ENCODE measurements at regions not wholly inside any gene's neighbourhood (a gene's known extent, or its start where the extent isn't known, plus 50 kb on each side); places are given as distances from the start of the nearest gene placed in this dataset.

DNA sequence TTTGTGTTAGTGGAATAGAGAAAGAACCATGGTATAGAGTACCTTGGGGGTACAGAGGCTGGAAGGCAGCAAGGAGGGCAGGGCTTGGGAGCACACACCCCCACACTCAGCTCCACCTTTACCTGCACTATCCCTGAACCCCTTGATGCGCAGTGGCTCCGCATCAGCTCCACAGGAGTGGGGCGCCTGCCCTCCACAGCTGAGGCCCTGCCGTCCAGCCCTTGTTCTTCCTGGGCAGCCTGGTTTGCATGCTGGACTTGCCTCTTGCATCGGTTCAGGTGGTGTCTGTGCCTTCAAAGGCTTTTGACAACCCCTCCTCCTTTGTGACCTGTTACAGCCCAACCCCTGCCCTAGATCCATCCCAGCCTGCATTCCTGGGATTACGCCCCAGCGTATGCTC, 52.6 kb upstream of the ZNF32 start:
- Histone ChIP-seq H3K4me2 (ENCODE audit: low read depth, low read length) (no peak overlapping the region), H3K4me3 (ENCODE audit: low read length) (no peak overlapping the region), H3K9ac (ENCODE audit: low read length) (no peak overlapping the region), H3K4me1 (ENCODE audit: low read length) (no peaks in the 10 kb centered on the region), H3K79me2 (ENCODE audit: low read length) (no peaks in the 10 kb centered on the region), H2AFZ (ENCODE audit: low read length) (no peak overlapping the region), H3F3A (ENCODE audit: insufficient read depth, low read length) (no peaks in the 10 kb centered on the region), H3K9me3 (replicated peaks; ENCODE audit: insufficient read depth, low read length) (no peaks in the 10 kb centered on the region), H3K27me3 (replicated peaks; ENCODE audit: insufficient read depth, low read length) (no peaks in the 10 kb centered on the region), H3K27ac (ENCODE audit: low read length) (no peak overlapping the region), H3K36me3 (replicated peaks; ENCODE audit: insufficient read depth, low read length) (no peaks in the 10 kb centered on the region), H3K9me2 (replicated peaks; ENCODE audit: insufficient read depth, low read length) (no peaks in the 10 kb centered on the region), H4K20me1 (ENCODE audit: insufficient read depth, low read length) (no peaks in the 10 kb centered on the region)
- TF ChIP-seq EZH2 (optimal IDR thresholded peaks at IDR 0.05; ENCODE audit: low read depth, low read length) (no peak), EZH2phosphoT487 (IDR thresholded peaks at IDR 0.05; ENCODE audit: low read length) (no peak)
- TF ChIP-seq, protein P1, sequence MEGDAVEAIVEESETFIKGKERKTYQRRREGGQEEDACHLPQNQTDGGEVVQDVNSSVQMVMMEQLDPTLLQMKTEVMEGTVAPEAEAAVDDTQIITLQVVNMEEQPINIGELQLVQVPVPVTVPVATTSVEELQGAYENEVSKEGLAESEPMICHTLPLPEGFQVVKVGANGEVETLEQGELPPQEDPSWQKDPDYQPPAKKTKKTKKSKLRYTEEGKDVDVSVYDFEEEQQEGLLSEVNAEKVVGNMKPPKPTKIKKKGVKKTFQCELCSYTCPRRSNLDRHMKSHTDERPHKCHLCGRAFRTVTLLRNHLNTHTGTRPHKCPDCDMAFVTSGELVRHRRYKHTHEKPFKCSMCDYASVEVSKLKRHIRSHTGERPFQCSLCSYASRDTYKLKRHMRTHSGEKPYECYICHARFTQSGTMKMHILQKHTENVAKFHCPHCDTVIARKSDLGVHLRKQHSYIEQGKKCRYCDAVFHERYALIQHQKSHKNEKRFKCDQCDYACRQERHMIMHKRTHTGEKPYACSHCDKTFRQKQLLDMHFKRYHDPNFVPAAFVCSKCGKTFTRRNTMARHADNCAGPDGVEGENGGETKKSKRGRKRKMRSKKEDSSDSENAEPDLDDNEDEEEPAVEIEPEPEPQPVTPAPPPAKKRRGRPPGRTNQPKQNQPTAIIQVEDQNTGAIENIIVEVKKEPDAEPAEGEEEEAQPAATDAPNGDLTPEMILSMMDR (IDR thresholded peaks at IDR 0.05; ENCODE audit: low read length) = no peak
- DNase-seq = no peak

DNA sequence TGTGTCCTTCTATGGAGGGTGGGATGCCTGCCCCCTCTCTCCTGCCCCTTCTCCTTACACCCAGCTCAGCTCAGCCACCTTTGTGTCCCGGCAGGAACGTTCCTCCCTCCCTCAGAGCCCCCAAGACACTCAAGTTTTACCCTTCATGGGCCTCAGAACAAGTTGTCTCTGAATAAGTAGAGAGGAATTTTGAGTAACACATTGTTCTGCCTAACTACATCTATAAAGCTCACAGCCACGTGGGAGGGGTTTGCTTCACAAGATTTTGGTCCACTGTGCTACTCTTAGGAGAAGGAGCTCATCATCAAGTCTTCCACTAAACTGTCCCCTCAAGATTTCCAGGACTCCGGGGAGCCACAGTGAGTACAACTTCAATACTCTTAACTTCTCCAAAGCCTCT, 51.6 kb upstream of the ZNF32 start:
- no peak for TF ChIP-seq EZH2 (optimal IDR thresholded peaks at IDR 0.05; ENCODE audit: low read depth, low read length)
- no peak for TF ChIP-seq EZH2phosphoT487 (IDR thresholded peaks at IDR 0.05; ENCODE audit: low read length)
- TF ChIP-seq, protein P1 (IDR thresholded peaks at IDR 0.05; ENCODE audit: low read length) = no peak
- Histone ChIP-seq H4K20me1 (ENCODE audit: insufficient read depth, low read length) (no peaks in the 10 kb centered on the region), H3K79me2 (ENCODE audit: low read length) (no peaks in the 10 kb centered on the region), H3K27ac (ENCODE audit: low read length) (no peak overlapping the region), H3K9me2 (replicated peaks; ENCODE audit: insufficient read depth, low read length) (no peaks in the 10 kb centered on the region), H3K36me3 (replicated peaks; ENCODE audit: insufficient read depth, low read length) (no peaks in the 10 kb centered on the region), H3K4me3 (ENCODE audit: low read length) (no peak overlapping the region), H3F3A (ENCODE audit: insufficient read depth, low read length) (no peaks in the 10 kb centered on the region), H3K4me1 (ENCODE audit: low read length) (no peaks in the 10 kb centered on the region), H3K4me2 (ENCODE audit: low read depth, low read length) (no peak overlapping the region), H2AFZ (ENCODE audit: low read length) (no peak overlapping the region), H3K9ac (ENCODE audit: low read length) (no peak overlapping the region), H3K9me3 (replicated peaks; ENCODE audit: insufficient read depth, low read length) (no peaks in the 10 kb centered on the region), H3K27me3 (replicated peaks; ENCODE audit: insufficient read depth, low read length) (no peaks in the 10 kb centered on the region)
- no peak for DNase-seq

DNA sequence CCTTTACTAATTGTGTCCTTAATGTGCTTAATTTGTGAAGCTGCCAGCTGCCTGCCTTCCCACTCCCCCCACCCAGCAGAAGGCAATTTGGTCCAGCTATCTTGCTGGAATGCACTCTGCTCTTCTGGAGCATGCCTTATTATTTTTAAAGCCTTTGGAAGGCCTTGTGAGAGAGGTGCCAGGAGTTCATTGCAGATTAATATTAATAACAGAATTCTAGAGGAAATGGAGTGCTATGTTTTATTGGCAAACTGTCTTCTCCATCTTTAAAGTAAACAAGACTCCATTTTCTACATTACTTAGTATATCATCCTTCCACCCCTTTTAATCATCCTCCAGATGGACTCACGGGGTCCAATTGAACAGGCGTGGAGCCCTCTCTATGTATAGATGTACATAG, 50.8 kb upstream of the ZNF32 start:
- H3K27ac ChIP-seq (ENCODE audit: low read length) = no peak overlapping the region

More for the DNA sequence above, 50.8 kb upstream of the ZNF32 start:
- H3K4me3 ChIP-seq (ENCODE audit: low read length) = no peak overlapping the region
- TF ChIP-seq EZH2 (optimal IDR thresholded peaks at IDR 0.05; ENCODE audit: low read depth, low read length) (no peak), EZH2phosphoT487 (IDR thresholded peaks at IDR 0.05; ENCODE audit: low read length) (no peak)
- TF ChIP-seq, protein P1 (IDR thresholded peaks at IDR 0.05; ENCODE audit: low read length) = no peak
- H3K9me2 ChIP-seq (replicated peaks; ENCODE audit: insufficient read depth, low read length) = no peaks in the 10 kb centered on the region
- no peak overlapping the region for H3K4me2 ChIP-seq (ENCODE audit: low read depth, low read length)
- no peaks in the 10 kb centered on the region for H3K36me3 ChIP-seq (replicated peaks; ENCODE audit: insufficient read depth, low read length)
- no peaks in the 10 kb centered on the region for H3K4me1 ChIP-seq (ENCODE audit: low read length)
- H3K79me2 ChIP-seq (ENCODE audit: low read length) = no peaks in the 10 kb centered on the region
- no peak overlapping the region for H3K9ac ChIP-seq (ENCODE audit: low read length)
- H3F3A ChIP-seq (ENCODE audit: insufficient read depth, low read length) = no peaks in the 10 kb centered on the region
- DNase-seq = no peak
- H2AFZ ChIP-seq (ENCODE audit: low read length) = no peak overlapping the region
- no peaks in the 10 kb centered on the region for H3K9me3 ChIP-seq (replicated peaks; ENCODE audit: insufficient read depth, low read length)
- H4K20me1 ChIP-seq (ENCODE audit: insufficient read depth, low read length) = no peaks in the 10 kb centered on the region
- H3K27me3 ChIP-seq (replicated peaks; ENCODE audit: insufficient read depth, low read length) = no peaks in the 10 kb centered on the region
